OCI-LY1 (cell line): ENCODE measurements at regions not wholly inside any gene's neighbourhood (a gene's known extent, or its start where the extent isn't known, plus 50 kb on each side); places are given as distances from the start of the nearest gene placed in this dataset.

ENCODE experiments used
- EZH2 ChIP-seq: fragments of 200-600 bp; sonication (generic), shearing (Covaris generic); IDR thresholded peaks from 2 replicates; pipeline ENCODE4 v1.8.0; 2017; ENCODE audit warnings: borderline replicate concordance, mixed run types, mild to moderate bottlenecking, antibody characterized with exemption, low read length, moderate library complexity, mixed read lengths
- TF ChIP-seq, protein P1 (sequence below): fragments of 200-600 bp; sonication (generic), shearing (Covaris generic); IDR thresholded peaks from 2 replicates; pipeline ENCODE4 v1.5.1; 2017; ENCODE audit warnings: mild to moderate bottlenecking, antibody characterized with exemption, low read length, moderate library complexity, mixed read lengths

DNA sequence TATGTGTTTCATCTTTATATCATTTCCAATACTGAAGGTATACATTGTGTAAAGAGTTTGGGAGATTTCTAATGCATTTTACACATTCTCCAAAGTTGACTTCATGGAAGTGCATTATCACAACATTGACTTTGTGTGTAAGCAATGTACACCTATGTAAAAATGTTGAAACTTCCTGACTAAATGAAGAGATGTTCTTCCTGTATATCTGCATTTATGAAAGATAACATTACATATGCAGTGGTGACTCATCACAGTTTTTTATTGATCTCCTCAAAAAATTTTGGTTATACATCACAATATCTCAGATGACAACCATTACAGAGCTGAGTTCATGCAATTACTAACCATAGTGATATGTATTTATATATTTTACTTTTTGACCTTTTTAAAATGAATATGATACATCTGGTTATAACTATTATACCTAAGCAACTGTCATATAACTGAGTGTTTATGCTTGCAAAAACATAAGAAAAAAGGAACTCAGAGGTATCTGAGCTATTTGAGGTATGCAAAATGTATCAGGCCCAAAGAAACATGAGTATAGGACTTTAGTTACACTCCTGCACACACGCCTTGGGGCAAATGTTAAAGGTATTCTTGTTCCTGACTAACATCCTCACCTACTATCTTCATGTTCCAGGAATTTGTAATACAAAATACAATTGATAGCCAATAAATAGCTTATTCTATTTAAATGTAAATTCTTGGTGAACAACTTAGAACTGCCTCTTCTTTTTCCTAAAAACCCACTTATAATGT, 88.2 kb upstream of the OLFM3 start:
- TF ChIP-seq, protein P1, sequence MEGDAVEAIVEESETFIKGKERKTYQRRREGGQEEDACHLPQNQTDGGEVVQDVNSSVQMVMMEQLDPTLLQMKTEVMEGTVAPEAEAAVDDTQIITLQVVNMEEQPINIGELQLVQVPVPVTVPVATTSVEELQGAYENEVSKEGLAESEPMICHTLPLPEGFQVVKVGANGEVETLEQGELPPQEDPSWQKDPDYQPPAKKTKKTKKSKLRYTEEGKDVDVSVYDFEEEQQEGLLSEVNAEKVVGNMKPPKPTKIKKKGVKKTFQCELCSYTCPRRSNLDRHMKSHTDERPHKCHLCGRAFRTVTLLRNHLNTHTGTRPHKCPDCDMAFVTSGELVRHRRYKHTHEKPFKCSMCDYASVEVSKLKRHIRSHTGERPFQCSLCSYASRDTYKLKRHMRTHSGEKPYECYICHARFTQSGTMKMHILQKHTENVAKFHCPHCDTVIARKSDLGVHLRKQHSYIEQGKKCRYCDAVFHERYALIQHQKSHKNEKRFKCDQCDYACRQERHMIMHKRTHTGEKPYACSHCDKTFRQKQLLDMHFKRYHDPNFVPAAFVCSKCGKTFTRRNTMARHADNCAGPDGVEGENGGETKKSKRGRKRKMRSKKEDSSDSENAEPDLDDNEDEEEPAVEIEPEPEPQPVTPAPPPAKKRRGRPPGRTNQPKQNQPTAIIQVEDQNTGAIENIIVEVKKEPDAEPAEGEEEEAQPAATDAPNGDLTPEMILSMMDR, result no peak
- no peak for TF ChIP-seq EZH2
